ENCODE measurements at regions not wholly inside any gene's neighbourhood (a gene's known extent, or its start where the extent isn't known, plus 50 kb on each side); places are given as distances from the start of the nearest gene placed in this dataset.
A peak's percentile ranks its signal among the peaks of the same experiment; 100 is the strongest.

DNA sequence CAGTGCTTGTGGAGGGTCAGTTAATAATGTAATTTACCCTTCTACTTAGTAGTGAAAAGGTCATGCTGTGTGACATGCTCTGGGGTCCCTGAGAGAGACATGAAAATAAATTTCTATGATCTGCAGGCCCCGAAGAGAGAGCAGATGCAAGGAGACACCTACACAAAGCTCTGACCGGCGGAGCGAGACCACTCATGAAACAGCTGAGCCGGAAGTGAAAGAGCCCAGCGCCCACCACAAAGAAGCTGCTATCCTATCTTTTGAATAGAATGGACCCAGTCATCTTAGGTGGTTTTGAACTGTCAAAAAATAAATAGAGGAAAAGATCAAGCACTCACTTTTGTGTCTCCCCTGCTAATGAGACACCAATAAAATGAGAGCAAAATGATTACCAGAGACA is 190.0 kb downstream of the MED10 start:
- Histone ChIP-seq H3K4me2 (peak overlapping the region; percentile 49 to 95 (median 71)), H3K4me3 (no peak overlapping the region; a peak in 1 of 20 replicates), H3K4me1 (peaks cover 12 to 52% (median 45%) of the 10 kb centered on the region in 10 experiments), H3K36me3 (no peaks in the 10 kb centered on the region), H3K27ac (peak overlapping the region in 8 of 11 experiments; percentile 7 to 76 (median 61); a peak in 13 of 22 replicates), H3K9ac (peak overlapping the region in 5 of 11 experiments; percentile 23 to 66 (median 63); a peak in 9 of 22 replicates), H3K27me3 (no peaks in the 10 kb centered on the region), H4K20me1 (no peaks in the 10 kb centered on the region), H3K9me3 (replicated peaks in 1 of 11) (peaks cover 0 to 6% (median 0%) of the 10 kb centered on the region in 11 experiments; a peak in 2 of 22 replicates)
- TF ChIP-seq Cebpa-rat (IDR thresholded peaks at IDR 0.05) = no peak; a peak in 1 of 22 replicates

DNA sequence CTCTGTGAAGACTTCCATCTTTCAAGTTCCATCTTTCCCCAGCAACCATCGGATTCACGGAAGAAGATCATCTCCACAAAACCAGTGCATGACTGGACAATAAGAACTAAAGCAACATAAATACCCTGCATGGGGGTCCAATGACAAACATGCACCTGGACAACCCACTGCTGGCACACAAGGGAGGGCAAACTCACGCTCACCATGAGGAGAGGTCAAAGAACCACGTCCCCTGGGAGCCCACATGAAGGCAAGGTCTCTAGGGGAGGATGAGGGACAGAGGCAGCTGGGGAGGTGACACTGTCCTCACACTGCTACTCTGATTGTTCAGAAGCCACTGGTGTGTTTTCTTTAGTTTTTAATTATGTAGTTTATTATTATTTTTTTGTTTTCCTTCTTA is 190.8 kb downstream of the MED10 start:
- peaks cover 0 to 6% (median 0%) of the 10 kb centered on the region in 11 experiments; a peak in 2 of 22 replicates for H3K9me3 ChIP-seq (replicated peaks in 1 of 11)
- H3K4me1 ChIP-seq = peaks cover 12 to 52% (median 45%) of the 10 kb centered on the region in 10 experiments
- H3K9ac ChIP-seq = peak overlapping the region in 4 of 11 experiments; percentile 53 to 66 (median 63); a peak in 6 of 22 replicates
- H3K27ac ChIP-seq = peak overlapping the region in 8 of 11 experiments; percentile 7 to 76 (median 61); a peak in 13 of 22 replicates
- no peaks in the 10 kb centered on the region for H4K20me1 ChIP-seq
- H3K27me3 ChIP-seq = no peaks in the 10 kb centered on the region
- peak overlapping the region; percentile 49 to 95 (median 71); a peak in 20 of 22 replicates for H3K4me2 ChIP-seq
- no peak overlapping the region for H3K4me3 ChIP-seq
- no peak for TF ChIP-seq Cebpa-rat (IDR thresholded peaks at IDR 0.05)
- H3K36me3 ChIP-seq = no peaks in the 10 kb centered on the region

DNA sequence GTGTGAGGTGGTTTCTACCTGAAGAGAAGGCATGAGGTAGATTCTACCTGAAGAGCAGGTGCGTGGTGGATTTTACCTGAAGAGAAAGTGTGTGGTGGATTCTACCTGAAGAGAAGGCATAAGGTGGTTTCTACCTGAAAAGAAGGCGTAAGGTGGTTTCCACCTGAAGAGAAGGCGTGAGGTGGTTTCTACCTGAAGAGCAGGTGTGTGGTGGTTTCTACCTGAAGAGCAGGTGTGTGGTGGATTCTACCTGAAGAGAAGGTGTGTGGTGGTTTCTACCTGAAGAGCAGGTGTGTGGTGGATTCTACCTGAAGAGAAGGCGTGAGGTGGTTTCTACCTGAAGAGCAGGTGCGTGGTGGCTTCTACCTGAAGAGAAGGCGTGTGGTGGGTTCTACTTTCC is 192.8 kb downstream of the MED10 start:
- Histone ChIP-seq H3K4me3 (no peak overlapping the region), H3K4me2 (no peak overlapping the region), H3K27ac (no peak overlapping the region), H3K9me3 (replicated peaks in 1 of 11) (peaks cover 0 to 6% (median 0%) of the 10 kb centered on the region in 11 experiments; a peak in 2 of 22 replicates), H3K27me3 (no peaks in the 10 kb centered on the region), H4K20me1 (no peaks in the 10 kb centered on the region), H3K9ac (no peak overlapping the region), H3K4me1 (peaks cover 12 to 41% (median 39%) of the 10 kb centered on the region in 10 experiments), H3K36me3 (no peaks in the 10 kb centered on the region)
- TF ChIP-seq Cebpa-rat (IDR thresholded peaks at IDR 0.05) = no peak

DNA sequence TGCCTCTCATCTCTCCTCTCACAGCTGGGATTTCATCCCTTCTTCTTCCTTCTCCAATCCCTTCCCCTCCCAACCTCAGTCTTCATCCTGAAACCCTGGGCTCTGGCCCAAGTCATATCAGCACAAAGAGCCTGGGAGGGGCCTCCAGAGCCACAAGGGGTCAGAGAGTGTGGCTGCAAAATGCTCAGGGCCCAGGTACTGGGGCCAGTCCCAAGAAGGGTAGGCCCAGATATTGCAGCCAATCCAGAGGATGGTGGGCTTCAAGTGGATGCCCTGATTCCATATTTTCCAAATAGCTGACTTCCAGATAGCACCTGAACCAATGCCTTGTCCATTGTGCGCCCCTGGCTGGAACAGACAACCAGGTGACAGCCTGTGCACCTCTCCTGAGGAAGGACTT is 193.9 kb downstream of the MED10 start:
- Histone ChIP-seq H3K27me3 (no peaks in the 10 kb centered on the region), H3K9ac (no peak overlapping the region), H4K20me1 (no peaks in the 10 kb centered on the region), H3K4me2 (no peak overlapping the region), H3K4me1 (peaks cover 12 to 33% (median 30%) of the 10 kb centered on the region in 10 experiments), H3K4me3 (no peak overlapping the region), H3K9me3 (replicated peaks in 1 of 11) (no peaks in the 10 kb centered on the region), H3K36me3 (no peaks in the 10 kb centered on the region), H3K27ac (no peak overlapping the region)
- TF ChIP-seq Cebpa-rat (IDR thresholded peaks at IDR 0.05) = no peak

DNA sequence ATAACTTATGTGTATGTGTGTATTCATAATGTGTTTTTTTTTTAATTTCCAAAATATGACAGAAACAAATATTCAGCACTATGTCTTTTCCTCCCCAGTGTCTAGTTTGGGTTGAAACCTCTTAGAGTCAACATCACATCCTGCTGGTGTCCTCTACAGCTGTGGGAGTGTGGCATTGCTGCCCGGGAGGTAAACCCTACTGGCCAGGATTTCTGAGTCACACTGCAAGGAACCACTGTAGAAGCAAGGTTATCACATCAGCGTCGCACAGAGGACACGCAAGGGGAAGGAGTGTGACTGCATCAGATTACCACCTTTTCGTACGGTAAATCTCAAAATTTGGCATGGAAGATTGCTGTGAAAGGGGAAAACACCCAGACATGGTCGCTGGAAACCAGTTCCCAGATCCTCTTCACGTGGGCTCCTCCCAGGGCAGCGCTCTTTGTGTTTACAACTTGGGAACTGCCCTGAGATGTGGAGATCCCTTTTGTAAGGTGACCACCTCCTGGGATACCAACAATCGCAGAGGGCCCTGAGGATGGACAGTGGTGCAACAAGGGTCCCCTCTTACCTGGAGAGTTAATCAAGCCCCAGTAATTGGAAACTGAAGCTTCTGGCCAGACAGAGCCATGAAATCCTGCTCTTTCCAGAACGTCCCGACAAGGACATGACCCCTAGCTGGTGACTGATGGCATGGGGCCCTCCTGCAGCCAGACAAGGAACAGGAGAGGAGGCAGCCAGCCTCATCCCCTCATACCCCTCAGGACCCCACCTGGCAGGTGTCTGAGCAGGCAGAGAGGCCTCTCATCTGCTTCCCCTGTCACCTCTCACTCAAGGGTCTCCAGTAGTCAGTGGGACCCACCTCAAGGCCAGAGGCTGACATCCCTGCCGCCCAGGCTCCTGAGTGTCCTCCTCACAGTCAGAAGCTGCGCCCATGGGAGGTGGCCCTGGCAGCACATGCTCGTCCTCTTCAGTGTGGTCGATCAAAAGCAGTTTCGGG is 194.7 kb downstream of the MED10 start:
- Histone ChIP-seq H3K36me3 (no peaks in the 10 kb centered on the region), H3K27me3 (no peaks in the 10 kb centered on the region), H3K4me2 (no peak overlapping the region), H3K4me3 (no peak overlapping the region), H3K9ac (no peak overlapping the region), H3K4me1 (peaks cover 12 to 25% (median 23%) of the 10 kb centered on the region in 10 experiments), H4K20me1 (no peaks in the 10 kb centered on the region), H3K27ac (no peak overlapping the region), H3K9me3 (replicated peaks in 1 of 11) (no peaks in the 10 kb centered on the region)
- TF ChIP-seq Cebpa-rat (IDR thresholded peaks at IDR 0.05) = no peak

DNA sequence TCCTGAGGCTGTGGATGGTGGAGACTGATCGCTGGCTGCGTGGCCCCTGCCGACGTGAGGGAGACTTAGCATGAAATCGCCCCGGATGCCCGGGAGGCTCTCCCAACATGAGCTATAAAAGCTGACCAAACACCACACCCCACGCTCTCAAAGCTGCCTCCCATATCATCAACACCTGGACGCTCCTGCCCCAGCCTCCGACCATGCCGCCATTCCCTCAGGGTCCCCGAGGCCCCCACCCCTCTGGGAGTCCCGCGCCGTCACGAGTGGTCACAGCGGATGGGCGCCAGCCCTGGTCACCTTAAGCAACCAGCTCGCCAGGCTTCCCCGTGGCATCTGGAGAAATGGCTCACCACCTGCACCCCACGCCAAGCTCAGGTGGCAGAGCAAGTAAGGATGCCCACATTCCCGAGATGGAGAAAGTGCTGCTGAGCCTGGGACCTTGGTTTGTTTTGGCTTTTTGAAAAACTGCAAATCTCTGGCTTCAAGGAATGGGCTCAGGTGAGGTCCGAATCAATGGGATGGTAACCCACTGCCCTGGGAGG is 196.0 kb downstream of the MED10 start:
- no peak overlapping the region for H3K4me2 ChIP-seq
- no peak overlapping the region for H3K9ac ChIP-seq
- no peaks in the 10 kb centered on the region for H3K36me3 ChIP-seq
- no peak overlapping the region for H3K4me3 ChIP-seq
- H4K20me1 ChIP-seq = no peaks in the 10 kb centered on the region
- H3K27me3 ChIP-seq = no peaks in the 10 kb centered on the region
- no peak for TF ChIP-seq Cebpa-rat (IDR thresholded peaks at IDR 0.05)
- no peaks in the 10 kb centered on the region for H3K9me3 ChIP-seq (replicated peaks in 1 of 11)
- no peak overlapping the region for H3K27ac ChIP-seq
- peaks cover under 1 to 12% (median 9%) of the 10 kb centered on the region in 10 experiments; a peak in 17 of 20 replicates for H3K4me1 ChIP-seq

DNA sequence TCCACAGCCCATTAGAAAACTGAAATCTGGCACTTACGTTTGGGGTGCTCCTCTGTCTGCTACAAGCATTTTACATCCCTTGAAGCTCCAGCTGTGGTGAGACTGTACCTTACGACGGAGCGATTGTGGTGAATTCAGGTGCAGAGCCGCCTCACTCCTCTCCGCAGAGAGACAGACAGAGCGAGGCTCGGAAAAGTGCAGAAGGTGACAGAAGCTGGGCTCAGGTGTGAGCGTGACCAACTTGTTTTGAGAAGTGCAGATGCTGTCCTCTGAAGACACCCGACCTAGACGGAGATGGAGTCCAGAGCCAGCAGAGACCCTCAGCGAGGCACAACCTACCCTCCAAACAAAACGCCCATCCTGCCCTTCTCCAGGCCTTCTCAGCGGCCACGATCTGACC is 196.5 kb downstream of the MED10 start:
- Histone ChIP-seq H3K36me3 (no peaks in the 10 kb centered on the region), H3K4me2 (no peak overlapping the region), H3K27me3 (no peaks in the 10 kb centered on the region), H4K20me1 (no peaks in the 10 kb centered on the region), H3K9me3 (replicated peaks in 1 of 11) (no peaks in the 10 kb centered on the region), H3K27ac (no peak overlapping the region), H3K4me1 (peaks cover 0 to 7% (median 4%) of the 10 kb centered on the region in 10 experiments; a peak in 11 of 20 replicates), H3K9ac (no peak overlapping the region), H3K4me3 (no peak overlapping the region)
- no peak for TF ChIP-seq Cebpa-rat (IDR thresholded peaks at IDR 0.05)

DNA sequence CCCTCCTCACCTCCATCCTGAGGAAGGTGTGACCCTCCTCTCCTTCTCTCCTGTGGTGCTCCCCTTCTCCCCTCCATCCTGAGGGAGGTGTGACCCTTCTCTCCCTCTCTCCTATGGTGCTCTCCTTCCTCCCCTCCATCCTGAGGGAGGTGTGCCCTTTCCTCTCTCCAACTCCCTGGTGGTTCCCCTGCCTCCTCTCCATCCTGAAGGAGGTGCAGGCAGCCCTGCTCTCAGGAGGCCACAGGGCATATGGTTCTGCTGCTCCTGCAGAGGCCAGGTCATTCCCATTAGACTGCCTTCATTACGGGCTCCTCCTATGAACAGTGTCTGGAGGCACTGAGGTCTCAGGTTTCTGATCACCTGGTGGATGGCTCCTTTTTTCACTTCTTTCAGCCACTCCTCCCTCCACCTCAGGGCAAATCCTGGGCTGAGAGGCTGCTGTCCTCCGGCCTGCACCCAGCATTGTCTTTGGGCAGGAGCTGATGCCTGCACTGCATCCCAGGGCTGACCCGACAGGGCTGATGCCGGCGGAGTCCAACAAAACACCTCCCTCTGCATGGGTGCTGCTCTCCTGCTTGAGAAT is 197.1 kb downstream of the MED10 start:
- Histone ChIP-seq H3K36me3 (no peaks in the 10 kb centered on the region), H3K4me2 (no peak overlapping the region), H3K9ac (no peak overlapping the region), H3K27me3 (no peaks in the 10 kb centered on the region), H3K9me3 (replicated peaks in 1 of 11) (no peaks in the 10 kb centered on the region), H3K27ac (no peak overlapping the region), H4K20me1 (no peaks in the 10 kb centered on the region), H3K4me1 (0 out of 20 replicates have a peak, but pooled peaks cover 0 to under 1% (median 0%) of the 10 kb centered on the region in 10 experiments), H3K4me3 (no peak overlapping the region)
- no peak for TF ChIP-seq Cebpa-rat (IDR thresholded peaks at IDR 0.05)

All from BLaER1 treated with 17β-estradiol and CSF1 and Interleukin-3, amounts not matched to agents 10 nM and 100 nM (cell line).